ENCODE measurements at regions not wholly inside any gene's neighbourhood (a gene's known extent, or its start where the extent isn't known, plus 50 kb on each side); places are given as distances from the start of the nearest gene placed in this dataset.
"Not testable (repeated sequence)": the region's sequence is repeated elsewhere in the genome, so short reads cannot be mapped to it uniquely, and the experiment has no call there.

DNA sequence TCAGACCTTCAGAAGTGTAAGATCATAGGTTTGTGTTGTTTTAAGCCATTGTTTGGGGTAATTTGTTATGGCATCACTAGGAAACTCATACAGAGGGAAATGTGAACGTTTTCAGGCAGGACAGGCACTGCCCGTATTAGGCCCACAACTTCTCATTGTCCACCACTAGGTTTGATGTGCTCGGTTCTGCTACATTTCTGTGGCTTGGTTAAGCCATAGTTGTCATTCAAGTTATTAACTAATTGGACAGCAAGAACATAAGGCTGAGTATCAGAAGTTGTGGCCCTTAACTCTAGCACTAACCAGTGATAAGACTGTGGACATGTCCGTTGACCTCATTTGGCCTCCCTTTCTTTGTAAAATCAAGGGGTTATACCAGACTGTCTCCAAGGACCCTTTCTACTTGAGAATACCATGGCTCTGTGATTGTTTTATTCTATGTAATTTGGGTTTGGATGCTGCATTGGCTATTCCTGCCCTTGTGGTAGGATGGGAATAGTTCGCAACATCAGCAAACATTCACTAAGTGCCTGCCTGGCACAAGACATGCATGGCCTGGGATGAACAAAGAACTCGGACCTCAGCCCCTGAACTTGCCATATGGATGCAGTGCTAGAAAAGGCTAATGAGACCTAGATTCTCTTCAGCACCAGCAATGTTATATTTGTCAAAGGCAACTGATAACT is 85.7 kb downstream of the CCDC71L start:
- H3K36me3 Mint-ChIP-seq (ENCODE audit: low read depth) = no peaks in the 10 kb centered on the region
- DNase-seq = no peak
- H3K9me3 Mint-ChIP-seq = no peaks in the 10 kb centered on the region
- H3K4me1 Mint-ChIP-seq (ENCODE audit: low read depth) = peaks cover 3% of the 10 kb centered on the region
- CTCF ChIA-PET = no interaction called here
- no peak overlapping the region for H3K27ac Mint-ChIP-seq
- intact Hi-C loops (cut with micrococcal nuclease) = no loop called here
- H3K27me3 Mint-ChIP-seq (ENCODE audit: low read depth) = peaks cover 13% of the 10 kb centered on the region
- H3K4me3 Mint-ChIP-seq = no peak overlapping the region

DNA sequence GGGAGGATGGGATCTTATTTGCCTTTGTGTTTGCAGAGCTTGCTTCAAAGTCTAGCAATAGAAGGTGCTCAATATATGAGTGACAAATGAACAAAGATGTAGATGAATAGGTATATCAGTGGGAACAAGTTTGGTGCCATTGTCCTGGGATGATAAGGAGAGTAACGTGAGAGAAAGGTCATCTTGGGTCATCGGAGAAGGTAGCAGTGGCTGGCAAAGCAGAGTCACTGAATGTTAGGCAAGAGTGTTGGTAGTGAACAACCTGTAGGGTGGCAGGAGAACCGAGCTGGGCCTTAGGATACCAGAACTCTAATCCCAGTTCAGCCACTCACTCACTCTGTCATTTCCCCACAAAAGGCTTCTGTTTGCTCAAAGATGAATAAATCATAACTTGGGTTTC is 87.2 kb downstream of the CCDC71L start:
- Mint-ChIP-seq H3K27ac (no peak overlapping the region), H3K27me3 (ENCODE audit: low read depth) (peaks cover 13% of the 10 kb centered on the region), H3K4me1 (ENCODE audit: low read depth) (peaks cover 12% of the 10 kb centered on the region), H3K9me3 (peaks cover 4% of the 10 kb centered on the region), H3K4me3 (no peak overlapping the region), H3K36me3 (ENCODE audit: low read depth) (peaks cover 3% of the 10 kb centered on the region)
- intact Hi-C loops (cut with micrococcal nuclease) = no loop called here
- CTCF ChIA-PET = interaction anchor here (1.5 kb wide), 1 partner anchor 17 kb away, joined by 3 read pairs; no protein-coding TSS in a partner anchor
- no peak for DNase-seq

DNA sequence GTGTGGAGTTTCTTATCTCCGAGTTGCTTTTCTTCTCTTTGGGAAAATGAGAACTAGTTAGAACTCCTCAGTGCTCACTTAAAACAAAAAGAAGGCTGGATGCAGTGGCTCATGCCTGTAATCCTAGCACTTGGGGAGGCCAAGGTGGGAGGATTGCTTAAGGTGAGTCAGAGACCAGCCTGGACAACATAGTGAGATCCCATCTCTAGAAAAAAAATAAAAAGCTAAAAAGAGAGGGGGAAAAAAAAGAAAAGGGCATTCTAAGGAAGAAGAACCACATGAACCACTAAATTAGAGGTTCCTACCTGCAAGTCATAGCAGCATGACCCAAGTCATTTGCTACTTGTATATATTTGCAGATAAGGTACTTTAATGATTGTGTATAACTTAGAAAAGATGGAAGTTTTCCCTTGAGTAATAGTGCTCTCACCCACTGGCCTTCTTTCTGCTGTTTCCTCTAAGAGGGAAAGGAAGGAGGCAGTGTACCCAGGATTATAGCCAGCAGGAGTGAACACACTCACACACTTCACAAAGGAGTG is 87.8 kb downstream of the CCDC71L start:
- Mint-ChIP-seq H3K9me3 (peaks cover 4% of the 10 kb centered on the region), H3K27ac (no peak overlapping the region), H3K4me3 (no peak overlapping the region), H3K27me3 (ENCODE audit: low read depth) (peaks cover 13% of the 10 kb centered on the region), H3K36me3 (ENCODE audit: low read depth) (peaks cover 3% of the 10 kb centered on the region), H3K4me1 (ENCODE audit: low read depth) (peaks cover 18% of the 10 kb centered on the region)
- no peak for DNase-seq
- CTCF ChIA-PET = interaction anchor here (1.5 kb wide), 1 partner anchor 17 kb away, joined by 3 read pairs; no protein-coding TSS in a partner anchor
- intact Hi-C loops (cut with micrococcal nuclease) = no loop called here

DNA sequence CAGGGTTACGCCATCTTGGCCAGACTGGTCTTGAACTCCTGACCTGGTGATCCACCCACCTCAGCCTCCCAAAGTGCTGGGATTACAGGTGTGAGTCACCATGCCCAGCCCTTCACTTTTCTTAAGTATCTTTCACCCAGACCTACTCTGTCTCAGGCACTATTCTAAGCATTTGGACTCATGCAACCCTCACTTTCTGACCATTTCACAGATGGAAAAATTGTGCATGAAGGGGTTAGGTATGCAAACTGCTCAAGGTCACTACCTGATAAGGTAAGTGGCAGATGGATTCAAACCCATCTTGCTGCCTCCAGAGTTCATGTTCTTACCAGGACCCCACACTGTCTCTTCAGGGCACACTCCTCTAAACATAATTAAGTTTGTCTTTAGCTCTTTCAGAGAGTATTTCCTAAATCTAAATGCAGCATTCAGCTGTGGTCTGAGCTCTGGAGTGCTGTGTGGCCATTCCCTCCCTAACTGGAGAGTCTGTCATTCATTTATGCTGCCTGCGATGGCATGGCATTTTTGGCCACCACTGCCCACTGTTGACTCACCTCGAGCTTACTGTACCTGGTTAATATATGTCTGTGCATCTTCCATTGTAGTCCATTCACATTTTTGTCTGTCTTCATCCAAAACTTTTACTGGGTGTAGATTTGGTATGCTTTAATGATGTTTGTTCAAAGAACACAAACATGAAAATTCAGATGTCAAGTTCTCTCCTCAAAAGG is 88.4 kb downstream of the CCDC71L start:
- Mint-ChIP-seq H3K9me3 (peaks cover 4% of the 10 kb centered on the region), H3K27ac (no peak overlapping the region), H3K27me3 (ENCODE audit: low read depth) (peaks cover 15% of the 10 kb centered on the region), H3K4me1 (ENCODE audit: low read depth) (peaks cover 18% of the 10 kb centered on the region), H3K36me3 (ENCODE audit: low read depth) (peaks cover 3% of the 10 kb centered on the region), H3K4me3 (no peak overlapping the region)
- CTCF ChIA-PET = interaction anchor here (0.7 to 1.5 kb wide), 2 partner anchors 18 to 30 kb away, joined by 3 read pairs; no protein-coding TSS in a partner anchor
- intact Hi-C loops (cut with micrococcal nuclease) = no loop called here
- DNase-seq = no peak

DNA sequence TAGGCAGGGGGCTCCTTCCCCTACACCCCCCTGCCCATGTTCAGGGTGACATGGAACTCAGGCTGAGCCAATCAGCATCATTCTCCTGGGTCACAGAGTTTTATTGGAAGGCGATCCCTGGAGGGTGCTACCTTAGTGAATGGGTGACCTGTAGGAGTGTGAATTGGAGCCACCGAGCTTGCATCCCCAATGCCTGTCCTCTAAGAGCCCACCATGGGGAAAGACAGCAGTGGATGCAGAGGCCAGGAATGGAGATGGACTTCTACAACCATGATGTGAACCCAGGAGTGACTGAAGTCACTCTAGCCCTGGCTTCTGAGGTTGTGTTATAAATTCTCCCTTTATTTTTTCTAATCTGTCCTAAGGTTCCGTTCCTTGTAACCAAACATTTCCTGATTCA is 89.4 kb downstream of the CCDC71L start:
- Mint-ChIP-seq H3K4me3 (no peak overlapping the region), H3K27ac (no peak overlapping the region), H3K9me3 (peaks cover 4% of the 10 kb centered on the region), H3K27me3 (ENCODE audit: low read depth) (peaks cover 16% of the 10 kb centered on the region), H3K36me3 (ENCODE audit: low read depth) (peaks cover 3% of the 10 kb centered on the region), H3K4me1 (ENCODE audit: low read depth) (peaks cover 18% of the 10 kb centered on the region)
- DNase-seq = no peak
- CTCF ChIA-PET = interaction anchor here (0.7 kb wide), 1 partner anchor 29 kb away, joined by 3 read pairs; no protein-coding TSS in a partner anchor
- intact Hi-C loops (cut with micrococcal nuclease) = no loop called here

DNA sequence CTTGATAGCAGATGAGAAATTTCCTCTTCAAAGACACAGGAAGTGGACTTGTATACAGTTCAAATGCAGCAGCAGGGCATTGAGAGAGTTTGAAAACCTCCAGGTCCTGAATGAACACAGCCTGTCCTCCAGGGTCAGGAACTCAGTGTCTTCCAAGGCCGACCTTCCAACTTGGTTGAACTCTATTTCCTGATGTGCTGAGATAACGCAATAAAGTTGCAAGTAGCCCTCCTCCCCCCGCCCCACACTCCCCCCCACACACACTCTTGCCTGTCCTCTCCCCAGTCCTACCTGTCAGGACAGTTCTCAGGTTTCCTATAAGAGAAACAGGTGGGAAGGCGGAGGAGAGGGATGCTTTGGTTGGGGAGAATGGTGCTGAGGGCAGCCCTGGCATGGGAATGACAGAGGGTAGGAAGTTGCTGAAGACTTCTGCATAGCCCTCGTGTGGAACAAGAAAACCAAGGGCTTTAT is 90.0 kb downstream of the CCDC71L start:
- CTCF ChIA-PET = no interaction called here
- Mint-ChIP-seq H3K36me3 (ENCODE audit: low read depth) (peaks cover 3% of the 10 kb centered on the region), H3K27me3 (ENCODE audit: low read depth) (peaks cover 16% of the 10 kb centered on the region), H3K9me3 (peaks cover 4% of the 10 kb centered on the region), H3K4me3 (no peak overlapping the region), H3K4me1 (ENCODE audit: low read depth) (peaks cover 18% of the 10 kb centered on the region), H3K27ac (no peak overlapping the region)
- intact Hi-C loops (cut with micrococcal nuclease) = no loop called here
- DNase-seq = no peak

DNA sequence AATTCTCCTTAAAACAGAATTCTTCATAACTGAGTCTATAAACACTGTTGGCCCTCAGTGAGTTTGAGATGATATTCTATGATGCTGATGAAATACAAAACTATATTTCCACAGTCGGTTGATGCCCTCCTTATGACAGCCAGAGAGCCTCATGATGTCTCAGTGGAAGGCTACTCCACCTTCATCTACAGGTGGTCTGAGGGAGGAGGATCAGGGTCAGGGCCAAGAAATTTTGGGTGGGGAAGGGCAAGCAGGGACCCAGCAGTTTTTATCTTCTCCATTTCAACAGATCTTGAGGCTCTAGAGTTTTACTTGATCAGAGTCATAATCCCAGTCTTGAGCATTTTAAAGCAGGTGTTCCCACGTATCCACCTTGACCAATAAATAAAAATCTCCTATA is 90.8 kb downstream of the CCDC71L start:
- peaks cover 18% of the 10 kb centered on the region for H3K4me1 Mint-ChIP-seq (ENCODE audit: low read depth)
- peaks cover 3% of the 10 kb centered on the region for H3K36me3 Mint-ChIP-seq (ENCODE audit: low read depth)
- H3K9me3 Mint-ChIP-seq = peaks cover 4% of the 10 kb centered on the region
- no peak overlapping the region for H3K27ac Mint-ChIP-seq
- CTCF ChIA-PET = no interaction called here
- H3K4me3 Mint-ChIP-seq = no peak overlapping the region
- DNase-seq = no peak
- peaks cover 16% of the 10 kb centered on the region for H3K27me3 Mint-ChIP-seq (ENCODE audit: low read depth)
- intact Hi-C loops (cut with micrococcal nuclease) = no loop called here

DNA sequence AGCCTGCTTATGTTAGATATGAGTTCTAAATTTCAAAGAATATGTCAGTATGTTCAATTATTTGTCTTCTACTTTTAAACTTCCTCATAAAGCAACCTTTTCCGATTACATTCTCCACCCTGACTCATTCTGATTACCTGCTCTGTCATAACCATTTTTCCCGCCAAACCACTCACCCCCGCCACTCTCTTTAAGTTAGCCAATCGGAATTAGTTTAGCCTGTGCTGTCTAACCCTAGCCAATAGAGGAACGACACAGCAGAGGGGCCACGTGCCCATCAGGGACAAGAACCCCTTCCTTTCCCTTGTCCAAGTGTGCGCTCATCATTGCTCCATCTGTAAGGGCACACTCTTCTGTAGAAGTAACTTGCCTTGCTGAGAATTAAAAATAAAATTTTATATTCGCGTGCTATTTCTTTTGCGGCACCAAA is 91.4 kb downstream of the CCDC71L start:
- H3K27ac Mint-ChIP-seq = peak overlapping the region; percentile 86
- intact Hi-C loops (cut with micrococcal nuclease) = no loop called here
- CTCF ChIA-PET = no interaction called here
- peaks cover 16% of the 10 kb centered on the region for H3K27me3 Mint-ChIP-seq (ENCODE audit: low read depth)
- DNase-seq = no peak
- H3K4me3 Mint-ChIP-seq = no peak overlapping the region
- peaks cover 4% of the 10 kb centered on the region for H3K9me3 Mint-ChIP-seq
- H3K4me1 Mint-ChIP-seq (ENCODE audit: low read depth) = peaks cover 18% of the 10 kb centered on the region
- H3K36me3 Mint-ChIP-seq (ENCODE audit: low read depth) = peaks cover 3% of the 10 kb centered on the region

DNA sequence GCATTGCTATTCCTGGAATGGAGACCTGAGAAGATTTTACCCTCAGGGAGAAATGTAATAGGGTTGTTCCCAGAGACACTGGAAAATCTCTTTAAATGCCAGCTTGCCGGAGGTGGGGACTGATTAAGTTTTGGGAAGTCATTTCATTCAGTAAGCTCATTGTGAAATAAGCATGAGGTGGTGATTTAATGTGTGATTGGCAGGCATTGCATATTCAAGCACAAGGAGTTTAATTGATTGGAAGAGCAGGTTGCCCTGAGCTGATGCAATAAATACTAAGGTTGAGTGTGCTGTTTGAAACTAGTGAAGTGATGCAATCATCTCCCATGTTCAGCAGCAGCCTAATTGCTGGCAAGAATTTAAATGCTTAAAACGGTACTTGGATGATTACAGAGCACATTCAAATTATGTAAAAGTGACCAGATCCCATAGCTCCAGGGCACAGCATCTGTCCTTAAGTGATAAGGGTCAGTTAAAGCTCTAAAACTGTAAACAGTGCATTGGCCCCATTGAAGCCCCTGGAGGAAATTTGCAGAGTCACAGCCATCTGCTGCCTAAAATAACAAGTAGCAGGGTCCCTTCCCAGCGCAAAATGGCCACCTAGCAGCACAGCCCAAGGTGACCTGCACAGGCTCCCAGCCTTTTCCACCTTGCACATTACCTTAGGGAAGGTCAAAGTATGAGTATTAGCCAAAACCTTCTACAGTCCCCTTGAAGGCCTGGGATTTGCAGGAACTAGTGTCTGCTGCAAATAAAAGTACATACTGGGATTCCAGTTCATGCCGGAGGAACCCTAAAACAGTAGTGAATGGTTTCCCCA is 92.1 kb downstream of the CCDC71L start:
- H3K4me3 Mint-ChIP-seq = no peak overlapping the region
- peak overlapping the region; percentile 86 for H3K27ac Mint-ChIP-seq
- H3K9me3 Mint-ChIP-seq = peaks cover 4% of the 10 kb centered on the region
- H3K27me3 Mint-ChIP-seq (ENCODE audit: low read depth) = peaks cover 17% of the 10 kb centered on the region
- peaks cover 3% of the 10 kb centered on the region for H3K36me3 Mint-ChIP-seq (ENCODE audit: low read depth)
- peaks cover 18% of the 10 kb centered on the region for H3K4me1 Mint-ChIP-seq (ENCODE audit: low read depth)
- CTCF ChIA-PET = interaction anchor here (1.0 to 1.5 kb wide), 2 partner anchors 92 to 168 kb away, joined by 4 to 6 read pairs; partner anchors contain the start of gene CCDC71L
- intact Hi-C loops (cut with micrococcal nuclease) = no loop called here
- peak; percentile 26 for DNase-seq

DNA sequence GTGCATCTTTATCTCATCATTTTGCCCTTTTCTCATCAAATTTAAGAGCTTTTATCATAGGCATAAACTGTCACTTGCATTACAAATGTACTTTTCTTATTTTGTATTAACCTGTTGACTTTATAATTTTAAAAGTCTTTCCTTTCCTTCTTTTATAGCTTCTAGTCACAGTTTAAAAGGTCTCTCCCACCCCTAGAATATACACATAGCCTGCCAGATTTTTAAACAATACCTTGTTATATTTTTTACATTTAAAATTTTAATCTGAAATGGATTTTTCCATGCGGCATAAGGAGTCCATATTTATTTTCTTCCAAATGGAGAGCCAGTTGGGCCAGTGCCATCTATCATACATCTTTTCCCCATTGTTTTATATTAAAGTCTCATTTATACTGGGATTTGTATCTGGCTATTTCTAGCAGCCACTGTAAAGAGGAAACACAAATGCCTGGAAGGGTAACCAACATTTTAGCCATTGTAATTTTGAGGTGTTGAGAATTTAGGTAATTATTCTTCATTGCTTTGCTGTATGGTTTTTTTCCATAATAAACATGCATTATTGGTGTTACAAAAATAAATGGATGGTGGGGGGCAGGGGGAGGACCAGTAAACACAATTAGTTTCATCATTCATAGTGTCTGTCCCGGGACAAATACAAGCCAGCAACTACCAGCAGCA is 92.8 kb downstream of the CCDC71L start:
- H3K27ac Mint-ChIP-seq = peak overlapping the region; percentile 86
- peaks cover 18% of the 10 kb centered on the region for H3K4me1 Mint-ChIP-seq (ENCODE audit: low read depth)
- H3K27me3 Mint-ChIP-seq (ENCODE audit: low read depth) = peaks cover 18% of the 10 kb centered on the region
- intact Hi-C loops (cut with micrococcal nuclease) = no loop called here
- H3K9me3 Mint-ChIP-seq = peaks cover 4% of the 10 kb centered on the region
- CTCF ChIA-PET = interaction anchor here (1.0 to 1.5 kb wide), 3 partner anchors 25 to 168 kb away, joined by 4 to 6 read pairs (median 4); partner anchors contain the start of gene CCDC71L
- no peak for DNase-seq
- H3K4me3 Mint-ChIP-seq = no peak overlapping the region
- peaks cover 3% of the 10 kb centered on the region for H3K36me3 Mint-ChIP-seq (ENCODE audit: low read depth)

DNA sequence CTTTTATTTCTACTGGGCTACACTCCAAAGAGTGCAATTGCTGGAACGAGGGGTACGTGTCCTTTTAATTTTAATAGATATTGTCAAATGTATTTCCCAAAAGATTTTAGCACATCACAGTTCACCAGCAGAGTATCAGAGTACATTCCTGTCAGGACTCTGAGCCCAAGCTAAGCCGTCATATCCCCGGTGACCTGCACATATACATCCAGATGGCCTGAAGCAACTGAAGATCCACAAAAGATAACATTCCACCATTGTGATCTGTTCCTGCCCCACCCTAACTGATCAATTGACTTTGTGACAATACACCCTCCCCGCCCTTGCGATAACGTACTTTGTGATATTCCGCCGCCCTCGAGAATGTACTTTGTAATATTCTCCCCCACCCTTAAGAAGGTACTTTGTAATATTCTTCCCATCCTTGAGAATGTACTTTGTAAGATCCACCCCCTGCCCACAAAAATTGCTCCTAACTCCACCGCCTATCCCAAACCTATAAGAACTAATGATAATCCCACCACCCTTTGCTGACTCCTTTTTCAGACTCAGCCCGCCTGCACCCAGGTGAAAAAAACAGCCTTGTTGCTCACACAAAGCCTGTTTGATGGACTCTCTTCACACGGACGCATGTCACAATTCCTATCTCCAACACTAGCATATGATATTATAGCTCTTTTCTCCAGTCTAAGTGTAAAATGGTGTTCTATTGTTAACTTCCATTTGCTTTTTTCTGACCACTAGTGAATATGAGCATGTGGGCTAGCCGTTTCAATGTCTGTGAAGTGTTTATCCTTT is 93.6 kb downstream of the CCDC71L start:
- peaks cover 18% of the 10 kb centered on the region for H3K4me1 Mint-ChIP-seq (ENCODE audit: low read depth)
- H3K36me3 Mint-ChIP-seq (ENCODE audit: low read depth); DNase-seq; intact Hi-C loops (cut with micrococcal nuclease); H3K9me3 Mint-ChIP-seq; H3K4me3 Mint-ChIP-seq; H3K27ac Mint-ChIP-seq: not testable (repeated sequence)
- CTCF ChIA-PET = interaction anchor here (1.4 to 1.5 kb wide), 2 partner anchors 25 to 169 kb away, joined by 4 to 6 read pairs; no protein-coding TSS in a partner anchor
- peaks cover 12% of the 10 kb centered on the region for H3K27me3 Mint-ChIP-seq (ENCODE audit: low read depth)

All from activated naive CD4-positive, alpha-beta T cell treated with anti-CD3 and anti-CD28 coated beads for 36 hours (primary cell).